K562 (cell line): ENCODE measurements at regions not wholly inside any gene's neighbourhood (a gene's known extent, or its start where the extent isn't known, plus 50 kb on each side); places are given as distances from the start of the nearest gene placed in this dataset.

Experiments used
- ATAC-seq: fragments of 200-7000 bp; cut with Tn5 transposase; 3 replicates; pipeline ENCODE4 v1.9.1; 2020; ENCODE audit warnings: moderate library complexity
- BruUV-seq: library from RNA; stranded (reverse); fragments of 400-500 nt; replicated peaks from 2 replicates; lab custom pipeline; 2021; lab: Mats Ljungman, UMichigan
- CTCF ChIA-PET: fragments of 300-600 bp; formaldehyde crosslinking; extraction: SDS; loops from one replicate; lab custom pipeline; 2021; ENCODE audit warnings: low intra/inter-chr PET ratio; lab: Yijun Ruan, JAX
- POLR2A ChIA-PET: fragments of 300-600, 350-650 bp; sonication (Branson Sonifier 250); formaldehyde crosslinking; extraction: SDS; loops from one replicate; lab custom pipeline; 2021; ENCODE audit warnings: antibody characterized with exemption, inconsistent platforms; lab: Yijun Ruan, JAX
- DNase-seq, 4 experiments: peaks; one replicate each; pipeline versions ENCODE4 v3.0.0 to v3.0.0-alpha.2; 2011 to 2018; ENCODE audit warnings: low spot score in 3 of 4, mixed read lengths in 3 of 4; ENCODE audit errors: extremely low read depth in 1 of 4
- FAIRE-seq: peaks from 2 replicates; lab custom pipeline; 2011; peaks lifted over from hg19 to GRCh38; lab: Jason Lieb, UNC
- H2AFZ ChIP-seq: 2 replicates; pipeline ENCODE4 v1.6.0; 2011; ENCODE audit warnings: low read depth, low read length, control low read depth, inconsistent platforms
- H3K27ac ChIP-seq: fragments of 200-600 bp; 3 replicates; pipeline ENCODE4 v1.8.0; 2011; ENCODE audit warnings: low read depth, mild to moderate bottlenecking, control low read depth, inconsistent platforms, low read length, moderate library complexity, mixed read lengths; ENCODE audit errors: extremely low read depth
- H3K27me3 ChIP-seq, 2 experiments: fragments of 300-600 bp in 1 of 2; 2 replicates in 1 of 2; 3 replicates in 1 of 2; pipeline versions ENCODE4 v1.6.0 to v1.8.0; 2011; ENCODE audit warnings: inconsistent platforms in 2 of 2, low read length in 2 of 2, mild to moderate bottlenecking in 1 of 2, mixed read lengths in 1 of 2, moderate library complexity in 1 of 2; ENCODE audit not compliant: control insufficient read depth in 2 of 2, insufficient read depth in 2 of 2
- H3K36me3 ChIP-seq: fragments of 300-600 bp; 3 replicates; pipeline ENCODE4 v1.8.0; 2011; ENCODE audit warnings: mild to moderate bottlenecking, low read length, inconsistent platforms; ENCODE audit not compliant: control insufficient read depth, insufficient read depth
- H3K4me1 ChIP-seq, 2 experiments: fragments of 200-600 bp in 1 of 2; replicated peaks in 1 of 2; 2 replicates in 1 of 2; 3 replicates in 1 of 2; pipeline versions ENCODE4 v1.5.1 to v1.8.0; 2011; ENCODE audit warnings: inconsistent platforms in 2 of 2, low read length in 2 of 2, mild to moderate bottlenecking in 1 of 2, mixed read lengths in 1 of 2, moderate library complexity in 1 of 2; ENCODE audit not compliant: control insufficient read depth in 2 of 2, insufficient read depth in 2 of 2
- H3K4me2 ChIP-seq: 2 replicates; pipeline ENCODE4 v1.6.1; 2011; ENCODE audit warnings: low read length, control low read depth, inconsistent platforms, mixed read lengths; ENCODE audit not compliant: insufficient read depth
- H3K4me3 ChIP-seq: fragments of 200-600 bp; sonication (generic), shearing (Covaris generic); 2 replicates; pipeline ENCODE4 v1.5.1; 2016; ENCODE audit warnings: control low read depth, inconsistent platforms
- H3K79me2 ChIP-seq: fragments of 200-600 bp; 3 replicates; pipeline ENCODE4 v1.8.0; 2011; ENCODE audit warnings: low read length, inconsistent platforms; ENCODE audit not compliant: control insufficient read depth, insufficient read depth
- H3K9ac ChIP-seq, 2 experiments: 2 replicates each; pipeline versions ENCODE4 v1.6.0 to v1.6.1; 2011; ENCODE audit warnings: low read depth in 2 of 2, low read length in 2 of 2, control low read depth in 1 of 2, inconsistent platforms in 1 of 2, mild to moderate bottlenecking in 1 of 2, mixed read lengths in 1 of 2; ENCODE audit not compliant: insufficient read depth in 1 of 2
- H3K9me1 ChIP-seq: one replicate; pipeline ENCODE4 v1.6.0; 2011; ENCODE audit warnings: inconsistent platforms, mild to moderate bottlenecking, low read length, moderate library complexity; ENCODE audit not compliant: control insufficient read depth, insufficient read depth
- H3K9me3 ChIP-seq: replicated peaks from 2 replicates; pipeline ENCODE4 v1.5.1; 2011; ENCODE audit warnings: low read depth, low read length, inconsistent platforms; ENCODE audit not compliant: control insufficient read depth, insufficient read depth
- H4K20me1 ChIP-seq: replicated peaks from 2 replicates; pipeline ENCODE4 v1.6.1; 2011; ENCODE audit warnings: low read length, inconsistent platforms, mixed read lengths; ENCODE audit not compliant: control insufficient read depth, insufficient read depth
- C11orf30 ChIP-seq: fragments of 450-650 bp; IDR thresholded peaks from 2 replicates; pipeline ENCODE4 v1.6.1; 2016; ENCODE audit warnings: low read depth, mild to moderate bottlenecking
- E2F4 ChIP-seq: sonication (generic); formaldehyde crosslinking; IDR thresholded peaks from 2 replicates; pipeline ENCODE4 v1.8.0; 2022; ENCODE audit warnings: mild to moderate bottlenecking, low read depth, missing genetic modification reagents
- ELF2 ChIP-seq: fragments of 250-450 bp; sonication (Bioruptor Pico); IDR thresholded peaks from 2 replicates; pipeline ENCODE4 v1.5.0; 2021; ENCODE audit warnings: mild to moderate bottlenecking
- ETV5 ChIP-seq: sonication (generic); formaldehyde crosslinking; IDR thresholded peaks from 2 replicates; pipeline ENCODE4 v1.4.0; 2020; ENCODE audit warnings: low read depth, mild to moderate bottlenecking, missing genetic modification reagents
- FIP1L1 ChIP-seq: fragments of 200-400 bp; formaldehyde crosslinking; IDR thresholded peaks from 2 replicates; pipeline ENCODE4 v1.6.1; 2018; ENCODE audit warnings: mild to moderate bottlenecking, low read depth, low read length; ENCODE audit not compliant: poor library complexity, severe bottlenecking
- LARP7 ChIP-seq: fragments of 450-650 bp; IDR thresholded peaks from 2 replicates; pipeline ENCODE4 v1.6.1; 2016
- RBBP5 ChIP-seq: fragments of 200-600 bp; sonication (generic); IDR thresholded peaks from 2 replicates; pipeline ENCODE4 v1.6.1; 2012; ENCODE audit warnings: borderline replicate concordance, mild to moderate bottlenecking, low read length, control low read depth, inconsistent platforms; ENCODE audit not compliant: insufficient read depth, poor library complexity, severe bottlenecking
- RCOR1 ChIP-seq, 2 experiments: IDR thresholded peaks; 2 replicates each; pipeline ENCODE4 v1.6.1; 2012; ENCODE audit warnings: low read depth in 2 of 2, low read length in 2 of 2, borderline replicate concordance in 1 of 2, improper control_type of control experiment in 1 of 2
- SRF ChIP-seq, 2 experiments: fragments of 250-450, 450-650 bp in 1 of 2; sonication (Bioruptor Pico) in 1 of 2; sonication (generic) in 1 of 2; formaldehyde crosslinking; IDR thresholded peaks; 2 replicates each; pipeline versions ENCODE4 v1.5.0 to v1.5.1; 2020 to 2022; ENCODE audit warnings: mild to moderate bottlenecking in 1 of 2, missing genetic modification reagents in 1 of 2
- ZBTB5 ChIP-seq: fragments of 450-650 bp; IDR thresholded peaks from 2 replicates; pipeline ENCODE4 v1.6.1; 2017; ENCODE audit warnings: antibody characterized with exemption
- ZNF445 ChIP-seq: fragments of 250-450 bp; sonication (Bioruptor Pico); IDR thresholded peaks from 2 replicates; pipeline ENCODE4 v1.4.0; 2020; ENCODE audit warnings: low read depth, mild to moderate bottlenecking, moderate library complexity
- ZNF57 ChIP-seq: fragments of 450-650 bp; formaldehyde crosslinking; IDR thresholded peaks from 2 replicates; pipeline ENCODE4 v1.4.0; 2020; ENCODE audit warnings: mild to moderate bottlenecking, moderate library complexity
- WGBS: fragments of 100-300 bp; shearing (Covaris generic); methylation state at CpG from one replicate; pipeline ENCODE4 v1.1.6; 2016; ENCODE audit warnings: low coverage, mixed read lengths; ENCODE audit not compliant: insufficient coverage; ENCODE audit errors: missing lambda C conversion rate; 5-methylcytosine and 5-hydroxymethylcytosine counted together
- in situ Hi-C: fragments of 300-500 bp; cut with MboI; formaldehyde crosslinking; loops from 4 replicates; pipeline ENCODE4 v1.15.0; 2018; ENCODE audit warnings: inconsistent platforms, mixed read lengths
- intact Hi-C: fragments of 100-400 bp; cut with micrococcal nuclease; formaldehyde crosslinking; loops from 2 replicates; pipeline ENCODE4 v1.14.2; 2022

- H3K9me3 ChIP-seq = no peaks in the 10 kb centered on the region
- FAIRE-seq = no peak
- no TSS peak for BruUV-seq
- in situ Hi-C loops (no loop called here), intact Hi-C loops (no loop called here)
- H3K27me3 ChIP-seq = no peaks in the 10 kb centered on the region
- 32% methylated on average over 4 of the region's 4 CpGs for WGBS
- H2AFZ ChIP-seq = no peak overlapping the region
- H3K36me3 ChIP-seq = no peaks in the 10 kb centered on the region
- no peak overlapping the region for H3K4me3 ChIP-seq
- ChIA-PET CTCF (no interaction called here), POLR2A (no interaction called here)
- no peak overlapping the region for H3K9ac ChIP-seq
- peak in 2 of 4 experiments; percentile 13 for DNase-seq
- no peak overlapping the region for H3K27ac ChIP-seq
- H3K4me2 ChIP-seq = no peak overlapping the region
- 0 out of 3 replicates have a peak, but pooled peaks have one; percentile 47 for ATAC-seq
- H3K9me1 ChIP-seq = no peaks in the 10 kb centered on the region
- H4K20me1 ChIP-seq = no peaks in the 10 kb centered on the region
- peak in 1 of 2 experiments; percentile 93; a peak in 2 of 4 replicates for TF ChIP-seq SRF (CRISPR knock-in tag; IDR thresholded peaks at IDR 0.05)
- no peak for TF ChIP-seq ZBTB5
- no peak for TF ChIP-seq ETV5
- H3K79me2 ChIP-seq = no peaks in the 10 kb centered on the region; the same call in 2 of the 3 replicates
- H3K4me1 ChIP-seq = no peaks in the 10 kb centered on the region
These were observed 322.7 kb downstream of the NPIPA8 start for GRCh38 chr16:18013863-18014262.

- H3K79me2 ChIP-seq = no peaks in the 10 kb centered on the region; the same call in 2 of the 3 replicates
- no peaks in the 10 kb centered on the region for H3K27me3 ChIP-seq
- H2AFZ ChIP-seq = no peak overlapping the region
- in situ Hi-C loops = no loop called here
- ATAC-seq (no peak), FAIRE-seq (no peak), DNase-seq (no peak)
- POLR2A ChIA-PET = interaction anchor here (0.6 kb wide), 1 partner anchor 23 kb away, joined by 3 read pairs; no protein-coding TSS in a partner anchor
- BruUV-seq = no TSS peak
- intact Hi-C loops = no loop called here
- WGBS = 42% methylated on average over 5 of the region's 5 CpGs
- no peaks in the 10 kb centered on the region for H3K9me1 ChIP-seq
- no peaks in the 10 kb centered on the region; the same call in 2 of the 3 replicates for H3K36me3 ChIP-seq
- CTCF ChIA-PET = no interaction called here
- H3K9ac ChIP-seq = no peak overlapping the region
- no peaks in the 10 kb centered on the region for H4K20me1 ChIP-seq
- H3K4me3 ChIP-seq = no peak overlapping the region
- H3K4me2 ChIP-seq = no peak overlapping the region
- no peaks in the 10 kb centered on the region for H3K4me1 ChIP-seq
- no peak overlapping the region for H3K27ac ChIP-seq
- H3K9me3 ChIP-seq = no peaks in the 10 kb centered on the region
- no peak for TF ChIP-seq RCOR1 (IDR thresholded peaks at IDR 0.05; ENCODE audit: borderline replicate concordance in 1 of 2, low read depth in 2 of 2, low read length in 2 of 2)
- no peak for TF ChIP-seq RBBP5
- no peak for TF ChIP-seq ELF2 (CRISPR knock-in tag)
- no peak for TF ChIP-seq ZNF57
- TF ChIP-seq E2F4 = no peak
- TF ChIP-seq FIP1L1 = no peak
- TF ChIP-seq ZNF445 (CRISPR knock-in tag) = no peak
- TF ChIP-seq LARP7 = no peak
- TF ChIP-seq C11orf30 = no peak
These were observed 328.2 kb downstream of the NPIPA8 start for GRCh38 chr16:18008356-18008755.
